T-helper 17 cell (primary cell): ENCODE measurements at regions not wholly inside any gene's neighbourhood (a gene's known extent, or its start where the extent isn't known, plus 50 kb on each side); places are given as distances from the start of the nearest gene placed in this dataset.

ENCODE experiments used
- ATAC-seq: fragments of 150-1000 bp; cut with Tn5 transposase; 2 replicates; pipeline ENCODE4 v1.10.0; 2021; ENCODE audit warnings: mild to moderate bottlenecking, moderate library complexity
- DNase-seq, 3 donors: peaks; one replicate each; pipeline versions ENCODE4 v3.0.0 to v3.0.0-alpha.2; 2020 to 2021
- H3K9me3 ChIP-seq: one replicate; pipeline ENCODE4 v1.7.0; 2013; ENCODE audit warnings: low read length, mild to moderate bottlenecking; ENCODE audit not compliant: control insufficient read depth, poor library complexity, severe bottlenecking
- H3K27ac Mint-ChIP-seq: one replicate; pipeline ENCODE4 v1.8.0; 2022; ENCODE audit warnings: mild to moderate bottlenecking, moderate library complexity, mixed read lengths
- H3K27me3 Mint-ChIP-seq: one replicate; pipeline ENCODE4 v1.8.0; 2022; ENCODE audit warnings: mixed read lengths
- H3K36me3 Mint-ChIP-seq: one replicate; pipeline ENCODE4 v1.8.0; 2022; ENCODE audit warnings: low read depth, mixed read lengths
- H3K4me1 Mint-ChIP-seq: one replicate; pipeline ENCODE4 v1.8.0; 2022; ENCODE audit warnings: mild to moderate bottlenecking, mixed read lengths
- H3K4me3 Mint-ChIP-seq: one replicate; pipeline ENCODE4 v1.8.0; 2022; ENCODE audit warnings: mild to moderate bottlenecking, moderate library complexity, mixed read lengths

DNA sequence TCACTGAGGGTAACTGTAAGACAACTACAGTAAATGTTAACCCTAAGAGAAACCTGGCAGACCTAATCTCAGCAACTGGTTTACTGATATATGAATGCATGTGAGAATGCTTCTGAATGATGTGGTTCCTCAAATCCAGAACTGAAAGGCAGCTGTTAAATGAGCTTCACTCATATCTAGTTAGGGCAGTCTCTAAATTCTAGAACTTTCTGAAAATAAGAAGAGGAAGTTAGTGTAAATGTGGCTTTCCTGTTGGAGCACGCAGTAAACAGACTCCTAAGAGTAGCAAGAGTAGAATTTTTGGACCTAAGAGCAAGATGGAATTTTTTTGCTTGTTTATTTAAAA, 117.9 kb upstream of the KCNN2 start:
- DNase-seq (no peak), ATAC-seq (no peak)
- Mint-ChIP-seq H3K27ac (no peak overlapping the region), H3K27me3 (no peaks in the 10 kb centered on the region), H3K36me3 (no peaks in the 10 kb centered on the region), H3K4me1 (no peaks in the 10 kb centered on the region), H3K4me3 (no peak overlapping the region)
- H3K9me3 ChIP-seq = no peaks in the 10 kb centered on the region

DNA sequence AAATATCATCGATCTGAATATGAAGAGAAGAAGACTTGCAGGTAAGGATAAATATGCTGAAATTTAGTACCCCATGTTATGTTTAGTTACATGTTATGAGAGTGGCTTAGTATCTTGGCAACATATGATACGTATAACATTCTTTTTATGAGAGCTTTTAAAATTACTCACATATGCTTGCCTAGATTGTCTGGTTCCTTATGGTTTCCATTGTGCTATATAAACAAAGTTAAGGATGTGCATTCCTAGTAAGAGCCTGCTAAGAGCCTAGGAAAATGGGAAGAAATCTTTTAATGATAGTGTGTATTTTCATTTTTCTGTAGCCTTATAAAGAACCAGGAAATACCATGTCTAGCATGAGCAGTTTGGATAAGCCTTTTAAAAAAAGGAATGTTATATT, 112.0 kb upstream of the KCNN2 start:
- no peaks in the 10 kb centered on the region for H3K27me3 Mint-ChIP-seq
- H3K27ac Mint-ChIP-seq = no peak overlapping the region
- ATAC-seq (no peak), DNase-seq (no peak)
- H3K4me3 Mint-ChIP-seq = no peak overlapping the region
- H3K4me1 Mint-ChIP-seq = no peaks in the 10 kb centered on the region
- no peaks in the 10 kb centered on the region for H3K36me3 Mint-ChIP-seq
- H3K9me3 ChIP-seq = no peaks in the 10 kb centered on the region

DNA sequence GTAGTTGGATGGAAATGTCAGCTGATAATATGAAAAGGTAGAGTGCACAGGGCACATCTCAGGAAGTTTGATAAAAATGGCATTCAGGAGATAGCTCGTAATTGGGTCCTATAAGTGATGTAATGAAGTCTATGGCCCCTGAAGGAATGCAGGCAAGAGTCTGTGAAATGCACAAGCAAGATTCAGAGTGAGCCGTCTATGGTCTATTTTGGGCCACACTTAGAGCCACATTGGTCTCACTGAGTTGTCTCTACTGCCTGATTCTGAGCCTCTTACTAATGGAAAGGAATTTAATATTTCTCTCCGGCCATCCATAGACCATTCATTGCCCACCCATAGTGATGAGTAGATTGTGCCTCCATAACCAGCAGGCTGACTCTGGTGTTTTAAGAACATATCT, 111.3 kb upstream of the KCNN2 start:
- no peaks in the 10 kb centered on the region for H3K36me3 Mint-ChIP-seq
- no peaks in the 10 kb centered on the region for H3K27me3 Mint-ChIP-seq
- ATAC-seq (no peak), DNase-seq (no peak)
- H3K4me3 Mint-ChIP-seq = no peak overlapping the region
- no peak overlapping the region for H3K27ac Mint-ChIP-seq
- H3K4me1 Mint-ChIP-seq = no peaks in the 10 kb centered on the region
- no peaks in the 10 kb centered on the region for H3K9me3 ChIP-seq

DNA sequence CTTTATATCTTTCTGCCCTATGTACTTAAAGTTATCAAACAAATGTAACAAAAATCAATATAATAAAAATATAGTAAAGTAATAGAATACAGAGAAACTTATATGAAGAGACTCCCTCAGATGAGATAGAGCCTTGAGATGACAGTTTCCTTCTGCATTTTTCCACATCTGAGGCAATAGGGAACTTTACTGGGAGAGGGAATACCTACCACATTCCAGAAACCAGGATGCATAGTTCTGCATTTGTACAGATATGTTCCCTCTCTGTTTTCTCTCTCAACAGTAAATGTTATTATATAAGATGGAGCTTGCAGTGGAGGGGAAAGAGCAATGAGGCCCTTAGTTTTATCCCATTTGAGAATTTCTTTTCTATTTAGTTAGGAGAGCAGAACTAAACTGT, 109.6 kb upstream of the KCNN2 start:
- H3K36me3 Mint-ChIP-seq = no peaks in the 10 kb centered on the region
- ATAC-seq = no peak
- H3K4me1 Mint-ChIP-seq = no peaks in the 10 kb centered on the region
- no peak overlapping the region for H3K27ac Mint-ChIP-seq
- H3K27me3 Mint-ChIP-seq = no peaks in the 10 kb centered on the region
- no peaks in the 10 kb centered on the region for H3K9me3 ChIP-seq
- H3K4me3 Mint-ChIP-seq = no peak overlapping the region
- DNase-seq = no peak

DNA sequence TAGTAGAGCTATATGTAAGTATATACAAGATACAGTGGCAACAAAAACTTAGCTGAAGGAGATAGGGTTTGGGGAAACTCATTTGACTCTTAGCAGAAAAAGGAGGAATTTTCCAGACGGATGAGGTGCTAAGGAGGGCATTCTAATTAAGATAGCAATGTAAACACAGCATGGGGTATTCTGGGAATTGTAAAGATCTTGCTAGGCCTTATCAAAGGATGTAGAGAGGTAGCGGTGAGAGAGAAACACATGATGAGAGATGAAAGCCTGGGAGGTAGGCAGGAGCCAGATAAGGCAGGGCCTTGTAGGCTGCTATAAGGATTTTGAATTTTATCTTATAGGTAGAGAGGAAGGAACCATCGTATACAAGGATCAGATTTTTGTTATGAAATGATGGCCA, 106.6 kb upstream of the KCNN2 start:
- DNase-seq = no peak
- H3K9me3 ChIP-seq = no peaks in the 10 kb centered on the region
- no peak for ATAC-seq
- no peak overlapping the region for H3K4me3 Mint-ChIP-seq
- H3K36me3 Mint-ChIP-seq = no peaks in the 10 kb centered on the region
- no peaks in the 10 kb centered on the region for H3K4me1 Mint-ChIP-seq
- no peak overlapping the region for H3K27ac Mint-ChIP-seq
- H3K27me3 Mint-ChIP-seq = no peaks in the 10 kb centered on the region

DNA sequence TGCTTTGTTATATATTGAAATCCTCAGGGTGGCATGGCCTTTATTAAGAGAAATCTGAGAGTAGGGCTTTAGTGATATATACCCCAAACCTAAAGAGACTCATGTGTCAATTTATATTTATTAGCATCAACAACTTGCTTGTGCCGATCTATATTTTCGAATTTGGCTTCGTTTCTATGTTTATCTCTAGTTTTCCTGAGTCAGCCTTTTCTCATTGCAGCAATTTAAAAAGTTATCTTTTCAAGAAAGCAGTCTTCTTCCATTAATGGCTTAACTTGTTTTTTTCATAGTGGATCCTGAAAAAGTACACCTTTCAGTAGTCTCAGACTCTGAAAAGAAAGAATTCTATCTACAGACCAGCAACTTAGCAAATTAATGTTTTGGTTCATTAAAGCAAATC, 99.9 kb upstream of the KCNN2 start:
- ATAC-seq = no peak
- Mint-ChIP-seq H3K36me3 (no peaks in the 10 kb centered on the region), H3K4me1 (no peaks in the 10 kb centered on the region), H3K27ac (no peak overlapping the region), H3K4me3 (no peak overlapping the region), H3K27me3 (no peaks in the 10 kb centered on the region)
- no peaks in the 10 kb centered on the region for H3K9me3 ChIP-seq
- DNase-seq = no peak

DNA sequence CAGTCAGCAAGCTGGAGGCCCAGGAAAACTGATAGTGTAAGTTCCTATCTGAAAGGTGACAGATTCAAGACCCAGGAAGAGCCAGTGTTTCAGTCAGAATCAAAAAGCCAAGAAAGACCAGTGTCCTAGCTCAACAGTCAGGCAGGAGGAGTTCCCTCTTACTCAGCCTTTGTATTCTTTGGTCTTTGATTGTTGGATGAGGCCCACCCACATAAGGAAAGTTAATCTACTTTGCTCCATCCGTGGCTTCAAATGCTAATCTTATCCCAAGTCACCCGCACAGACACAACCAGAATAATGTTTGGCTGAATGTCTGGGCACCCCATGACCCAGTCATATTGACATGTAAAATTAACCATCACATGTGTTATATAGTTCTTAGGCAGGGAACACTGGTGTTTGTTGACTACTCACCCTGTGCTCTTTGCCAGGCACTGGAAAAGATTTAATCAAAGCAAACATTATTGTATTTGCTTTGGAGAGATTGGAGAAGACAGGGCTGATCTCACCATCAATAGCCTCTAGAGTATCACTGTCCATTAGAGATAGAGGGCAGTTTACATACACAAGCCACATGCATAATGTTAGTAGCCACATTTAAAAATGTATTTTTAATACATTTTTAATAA, 96.3 kb upstream of the KCNN2 start:
- H3K4me3 Mint-ChIP-seq = no peak overlapping the region
- ATAC-seq (no peak), DNase-seq (no peak)
- H3K36me3 Mint-ChIP-seq = no peaks in the 10 kb centered on the region
- no peaks in the 10 kb centered on the region for H3K9me3 ChIP-seq
- no peaks in the 10 kb centered on the region for H3K4me1 Mint-ChIP-seq
- no peak overlapping the region for H3K27ac Mint-ChIP-seq
- no peaks in the 10 kb centered on the region for H3K27me3 Mint-ChIP-seq

DNA sequence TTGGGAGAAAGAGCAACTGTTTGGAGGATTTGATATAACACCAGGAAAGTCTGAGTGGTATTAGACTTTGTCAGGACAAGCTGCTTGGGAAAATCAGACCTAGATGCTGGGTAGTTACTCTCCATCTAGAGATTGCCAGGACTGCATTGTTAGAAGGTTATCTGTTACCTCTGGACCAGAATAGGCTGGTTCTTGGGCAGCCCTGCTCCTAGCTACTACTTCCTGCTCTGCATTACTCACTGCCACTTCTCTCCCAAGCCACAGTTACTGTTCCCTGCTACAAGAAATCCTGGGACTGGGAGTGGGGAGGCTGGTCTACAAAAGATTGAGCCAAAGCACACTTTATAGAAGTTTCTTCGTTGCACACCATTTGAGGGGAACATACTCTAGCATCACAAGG, 95.5 kb upstream of the KCNN2 start:
- ATAC-seq = no peak
- no peaks in the 10 kb centered on the region for H3K4me1 Mint-ChIP-seq

DNA sequence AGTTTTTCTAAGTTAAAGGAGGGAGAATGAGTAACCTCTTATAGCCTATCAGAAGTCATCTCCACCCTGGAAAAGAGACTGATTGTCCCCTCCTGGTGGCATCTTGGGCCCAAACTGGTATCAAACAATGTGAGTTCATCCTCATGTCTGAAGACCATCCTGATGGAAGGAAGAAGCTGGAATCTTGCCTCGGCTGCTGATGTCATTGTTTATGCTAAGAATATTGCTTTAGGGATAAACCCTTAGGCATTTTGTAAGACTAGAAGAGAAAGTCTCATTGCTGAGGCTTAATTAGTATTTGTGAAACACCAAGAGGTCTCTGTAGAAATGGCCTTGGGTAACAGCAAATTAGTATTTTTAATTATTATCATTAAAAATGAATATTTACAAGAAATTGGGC, 65.7 kb upstream of the KCNN2 start:
- ATAC-seq (no peak), DNase-seq (no peak)
- no peaks in the 10 kb centered on the region for H3K4me1 Mint-ChIP-seq
- H3K27ac Mint-ChIP-seq = no peak overlapping the region
- H3K27me3 Mint-ChIP-seq = peaks cover 7% of the 10 kb centered on the region
- no peak overlapping the region for H3K4me3 Mint-ChIP-seq
- H3K36me3 Mint-ChIP-seq = no peaks in the 10 kb centered on the region
- no peaks in the 10 kb centered on the region for H3K9me3 ChIP-seq

More for the DNA sequence above, 95.5 kb upstream of the KCNN2 start:
- H3K4me3 Mint-ChIP-seq = no peak overlapping the region
- no peak for DNase-seq
- H3K36me3 Mint-ChIP-seq = no peaks in the 10 kb centered on the region
- H3K27ac Mint-ChIP-seq = no peak overlapping the region
- H3K9me3 ChIP-seq = no peaks in the 10 kb centered on the region
- H3K27me3 Mint-ChIP-seq = no peaks in the 10 kb centered on the region

DNA sequence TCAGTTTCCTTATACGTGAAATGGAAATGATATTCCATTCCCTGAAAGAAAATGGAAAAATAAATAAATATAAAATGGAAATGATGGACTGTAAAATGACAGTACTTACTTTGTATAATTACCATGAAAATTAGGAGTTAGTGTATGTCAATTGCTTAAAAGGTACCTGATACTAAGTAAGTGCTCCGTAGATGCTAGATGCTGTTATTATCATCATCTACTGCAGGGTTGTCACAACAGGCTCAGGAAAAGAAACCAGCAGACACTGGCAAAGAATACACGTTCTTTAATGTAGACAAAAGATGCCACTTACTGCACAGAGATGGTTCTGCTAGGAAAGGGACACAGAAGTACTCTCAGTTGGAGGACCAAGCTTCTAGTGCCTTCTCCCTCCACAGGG, 64.0 kb upstream of the KCNN2 start:
- no peak for ATAC-seq
- DNase-seq = no peak
- Mint-ChIP-seq H3K4me3 (no peak overlapping the region), H3K4me1 (no peaks in the 10 kb centered on the region), H3K27me3 (peaks cover 7% of the 10 kb centered on the region), H3K27ac (no peak overlapping the region), H3K36me3 (no peaks in the 10 kb centered on the region)
- H3K9me3 ChIP-seq = no peaks in the 10 kb centered on the region

DNA sequence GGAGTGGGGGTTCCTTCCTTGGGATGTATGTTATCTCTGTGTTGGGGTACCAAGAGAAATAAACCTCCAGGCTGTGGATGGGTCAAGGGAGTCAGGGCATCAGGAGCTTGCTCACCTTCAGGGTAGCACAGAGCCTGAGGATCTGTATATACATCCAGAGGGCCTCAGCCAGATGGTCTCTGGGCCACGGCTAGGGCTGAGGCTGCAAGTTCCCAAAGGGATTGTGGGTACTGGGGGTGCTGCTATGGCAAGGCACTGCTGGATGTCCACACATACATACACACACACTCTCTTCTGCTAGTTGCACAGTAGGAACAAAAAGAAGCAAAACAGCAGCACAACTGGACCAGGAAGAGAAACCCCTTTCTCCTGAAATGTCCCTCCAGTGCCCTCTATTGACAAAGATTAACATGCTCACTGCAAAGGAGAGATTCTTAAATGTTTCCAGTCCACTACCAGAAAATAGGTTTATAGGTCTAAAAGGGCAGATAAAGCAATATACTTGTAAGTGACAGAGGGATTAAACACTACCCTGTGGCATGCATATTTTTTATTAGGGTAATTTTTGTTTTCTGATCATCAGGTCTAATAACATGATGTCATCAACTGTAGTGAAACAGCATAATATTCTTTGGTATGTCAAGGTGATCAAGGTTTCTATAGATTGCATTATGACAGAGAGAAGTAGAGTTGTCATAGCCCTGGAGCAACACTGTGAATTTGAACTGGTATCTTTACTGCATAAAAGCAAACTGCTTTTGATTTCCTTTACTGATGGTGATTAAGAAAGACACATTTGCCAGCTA, 56.3 kb upstream of the KCNN2 start:
- Mint-ChIP-seq H3K4me1 (no peaks in the 10 kb centered on the region), H3K27ac (no peak overlapping the region), H3K36me3 (no peaks in the 10 kb centered on the region), H3K27me3 (no peaks in the 10 kb centered on the region), H3K4me3 (no peak overlapping the region)
- no peaks in the 10 kb centered on the region for H3K9me3 ChIP-seq
- no peak for ATAC-seq
- DNase-seq = no peak

DNA sequence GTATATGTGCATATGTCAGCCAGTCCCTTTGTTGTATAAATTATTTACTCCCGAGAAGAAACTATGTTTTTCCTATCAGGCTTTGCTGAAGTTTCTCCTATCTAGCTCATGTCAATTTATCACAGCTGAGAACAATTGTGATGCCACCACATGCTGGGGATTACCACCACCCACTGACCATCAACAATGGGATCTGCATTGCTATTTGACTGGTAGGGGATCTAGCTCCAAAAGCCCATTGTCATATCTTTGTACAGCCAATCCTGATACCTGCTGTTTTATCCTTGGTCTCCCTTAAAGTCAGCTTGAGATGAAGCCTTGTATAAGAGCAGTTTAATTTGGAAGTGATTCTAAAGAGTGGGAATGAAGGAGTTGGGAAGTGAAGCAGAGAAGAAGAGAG, 53.9 kb upstream of the KCNN2 start:
- DNase-seq = no peak
- Mint-ChIP-seq H3K4me1 (no peaks in the 10 kb centered on the region), H3K27ac (no peak overlapping the region), H3K27me3 (no peaks in the 10 kb centered on the region), H3K4me3 (no peak overlapping the region), H3K36me3 (no peaks in the 10 kb centered on the region)
- ATAC-seq = no peak
- H3K9me3 ChIP-seq = no peaks in the 10 kb centered on the region

DNA sequence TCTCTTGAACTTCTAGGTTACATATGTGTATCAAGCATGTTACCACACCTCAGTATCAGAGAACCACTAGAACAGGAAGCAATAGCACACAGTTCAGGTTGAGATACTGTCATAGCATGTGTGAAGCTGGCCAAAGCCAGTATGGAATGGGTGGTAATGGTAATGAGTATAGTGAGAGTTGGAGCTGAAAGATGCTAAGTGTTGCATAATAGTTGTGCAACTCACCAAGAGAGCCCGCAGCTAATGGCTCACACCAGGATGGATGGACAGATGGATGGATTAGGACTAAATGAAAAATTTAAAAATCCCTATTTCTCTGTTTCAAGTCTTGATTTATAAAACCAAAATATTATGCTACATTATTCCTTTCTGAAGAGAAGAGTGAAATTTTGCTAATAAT, 53.4 kb upstream of the KCNN2 start:
- H3K27ac Mint-ChIP-seq = no peak overlapping the region
- ATAC-seq (no peak), DNase-seq (no peak)
- no peaks in the 10 kb centered on the region for H3K36me3 Mint-ChIP-seq
- H3K27me3 Mint-ChIP-seq = no peaks in the 10 kb centered on the region
- no peaks in the 10 kb centered on the region for H3K4me1 Mint-ChIP-seq
- H3K9me3 ChIP-seq = no peaks in the 10 kb centered on the region
- no peak overlapping the region for H3K4me3 Mint-ChIP-seq

DNA sequence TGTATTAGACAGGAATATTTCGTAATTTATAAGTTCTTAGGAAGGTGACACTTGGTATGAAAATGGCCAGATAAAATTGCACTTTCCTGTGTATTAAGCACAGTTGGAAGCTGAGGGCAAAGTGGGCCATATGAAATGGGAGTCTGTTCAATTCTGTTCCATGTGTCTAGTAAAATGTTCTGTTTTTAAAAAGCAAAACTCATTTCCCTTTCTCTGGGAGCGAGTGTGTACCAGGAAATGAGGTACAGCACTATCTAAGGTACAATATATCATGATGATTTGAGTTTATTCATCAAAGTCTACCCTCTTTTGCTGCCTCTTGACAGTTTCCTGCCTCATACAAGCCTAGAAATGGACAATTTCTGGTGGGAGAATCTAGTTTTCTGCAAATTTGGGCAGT, 51.2 kb upstream of the KCNN2 start:
- no peaks in the 10 kb centered on the region for H3K4me1 Mint-ChIP-seq
- ATAC-seq (no peak), DNase-seq (no peak)
- H3K4me3 Mint-ChIP-seq = no peak overlapping the region
- H3K27ac Mint-ChIP-seq = no peak overlapping the region
- H3K36me3 Mint-ChIP-seq = no peaks in the 10 kb centered on the region
- H3K9me3 ChIP-seq = no peaks in the 10 kb centered on the region
- H3K27me3 Mint-ChIP-seq = no peaks in the 10 kb centered on the region
